T-cell (primary cell): ENCODE measurements at regions not wholly inside any gene's neighbourhood (a gene's known extent, or its start where the extent isn't known, plus 50 kb on each side); places are given as distances from the start of the nearest gene placed in this dataset.

Experiments
- ATAC-seq, 4 experiments: fragments of 200-7000 bp in 3 of 4; fragments of 150-1000 bp in 1 of 4; cut with Tn5 transposase; replicated peaks in 1 of 4; 1 replicate in 3 of 4; 2 replicates in 1 of 4; pipeline ENCODE4 v1.10.0; 2021; ENCODE audit warnings: moderate library complexity in 3 of 4, mild to moderate bottlenecking in 2 of 4, moderate number of reproducible peaks in 1 of 4
- CTCF ChIA-PET, 2 donors: fragments of 300-600 bp; sonication (Branson Sonifier 250); formaldehyde crosslinking; loops; one replicate each; lab custom pipeline; 2022; ENCODE audit warnings: antibody characterized with exemption in 2 of 2; lab: Charles Lee
- POLR2A ChIA-PET, 2 donors: fragments of 300-600 bp; sonication (Branson Sonifier 250); formaldehyde crosslinking; loops; one replicate each; lab custom pipeline; 2022; ENCODE audit warnings: antibody characterized with exemption in 2 of 2; lab: Charles Lee
- DNase-seq, 35 experiments: peaks; one replicate each; pipeline versions ENCODE4 v3.0.0 to v3.0.0-alpha.2; 2013 to 2023
- H3K27ac ChIP-seq: one replicate; pipeline ENCODE4 v1.5.1; 2013; ENCODE audit warnings: low read length
- H3K27me3 ChIP-seq, 2 experiments: replicated peaks in 1 of 2; 1 replicate in 1 of 2; 2 replicates in 1 of 2; pipeline versions ENCODE4 v1.6.1 to v1.7.0; 2013; ENCODE audit warnings: low read length in 1 of 2, mixed read lengths in 1 of 2; ENCODE audit not compliant: control insufficient read depth in 2 of 2, insufficient read depth in 2 of 2; ENCODE audit errors: extremely low read depth in 1 of 2
- H3K36me3 ChIP-seq, 2 donors: 1 replicate in 1 of 2; 2 replicates in 1 of 2; pipeline versions ENCODE4 v1.6.1 to v1.7.0; 2013; ENCODE audit warnings: low read length in 1 of 2; ENCODE audit not compliant: control insufficient read depth in 2 of 2, insufficient read depth in 1 of 2; ENCODE audit errors: extremely low read depth in 1 of 2
- H3K4me1 ChIP-seq, 2 experiments: 1 replicate in 1 of 2; 2 replicates in 1 of 2; pipeline versions ENCODE4 v1.6.1 to v1.7.0; 2013; ENCODE audit warnings: low read length in 2 of 2, mixed read lengths in 1 of 2; ENCODE audit not compliant: insufficient read depth in 2 of 2, control insufficient read depth in 1 of 2; ENCODE audit errors: extremely low read depth in 1 of 2
- H3K4me3 ChIP-seq, 2 donors: 1 replicate in 1 of 2; 2 replicates in 1 of 2; pipeline versions ENCODE4 v1.5.1 to v1.7.0; 2013; ENCODE audit warnings: mild to moderate bottlenecking in 2 of 2, low read length in 1 of 2, moderate library complexity in 1 of 2; ENCODE audit not compliant: control insufficient read depth in 1 of 2; ENCODE audit errors: extremely low read depth in 1 of 2
- H3K9me3 ChIP-seq: 2 replicates; pipeline ENCODE4 v1.7.0; 2013
- H3K27ac Mint-ChIP-seq, 2 donors: one replicate each; pipeline ENCODE4 v1.8.0; 2020 to 2021; ENCODE audit warnings: mild to moderate bottlenecking in 2 of 2, mixed read lengths in 2 of 2
- H3K27me3 Mint-ChIP-seq, 2 donors: one replicate each; pipeline ENCODE4 v1.8.0; 2021 to 2022; ENCODE audit warnings: mixed read lengths in 2 of 2
- H3K36me3 Mint-ChIP-seq: one replicate; pipeline ENCODE4 v1.8.0; 2021; ENCODE audit warnings: mixed read lengths
- H3K4me1 Mint-ChIP-seq, 3 donors: one replicate each; pipeline ENCODE4 v1.8.0; 2020 to 2022; ENCODE audit warnings: mixed read lengths in 3 of 3, mild to moderate bottlenecking in 1 of 3
- H3K4me3 Mint-ChIP-seq, 3 donors: one replicate each; pipeline ENCODE4 v1.8.0; 2020 to 2022; ENCODE audit warnings: mild to moderate bottlenecking in 3 of 3, mixed read lengths in 3 of 3, moderate library complexity in 3 of 3
- H3K9me3 Mint-ChIP-seq, 3 donors: one replicate each; pipeline ENCODE4 v1.8.0; 2020 to 2022; ENCODE audit warnings: mixed read lengths in 3 of 3
- WGBS: methylation state at CpG from one replicate; pipeline ENCODE4 v1.1.5; 2013; ENCODE audit warnings: missing lambda C conversion rate; ENCODE audit not compliant: insufficient coverage; 5-methylcytosine and 5-hydroxymethylcytosine counted together

DNA sequence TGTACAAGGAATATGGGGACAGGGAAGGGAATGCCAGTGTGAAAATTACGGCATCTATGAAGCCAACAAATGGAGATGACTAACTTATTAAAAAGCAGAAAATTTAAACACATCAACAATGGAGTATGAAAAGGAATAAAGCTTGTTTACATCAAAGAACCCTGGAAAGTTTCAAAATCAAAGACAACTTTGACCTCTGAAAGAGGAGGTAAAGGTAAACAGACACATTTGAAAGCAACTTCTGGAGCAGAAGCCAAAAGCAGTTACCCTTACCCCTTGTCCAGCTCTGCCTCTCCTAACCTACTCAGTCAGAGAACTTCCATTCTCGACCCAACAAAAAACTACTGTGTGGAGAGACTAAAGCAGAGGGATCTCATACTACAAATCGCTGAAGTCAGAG, 184.3 kb downstream of the DUSP6 start:
- Mint-ChIP-seq H3K27me3 (no peaks in the 10 kb centered on the region), H3K27ac (no peak overlapping the region), H3K36me3 (no peaks in the 10 kb centered on the region), H3K4me1 (peaks cover 8 to 22% (median 20%) of the 10 kb centered on the region in 3 donors), H3K4me3 (no peak overlapping the region), H3K9me3 (peaks cover 0 to 3% (median 0%) of the 10 kb centered on the region in 3 donors)
- ChIA-PET POLR2A (no interaction called here), CTCF (no interaction called here)
- no CpG with 5 or more reads among the region's 3 CpGs for WGBS
- ATAC-seq (no peak), DNase-seq (no peak)
- H3K9me3 ChIP-seq = no peaks in the 10 kb centered on the region
- H3K27me3 ChIP-seq = no peaks in the 10 kb centered on the region
- H3K4me3 ChIP-seq = no peak overlapping the region
- no peak overlapping the region for H3K27ac ChIP-seq
- peaks cover 0 to 28% of the 10 kb centered on the region in 2 experiments for H3K4me1 ChIP-seq
- H3K36me3 ChIP-seq = no peaks in the 10 kb centered on the region

GRCh38 chr12:89166525-89166934, 185.8 kb downstream of the DUSP6 start:
- no peaks in the 10 kb centered on the region for H3K27me3 ChIP-seq
- no CpG with 5 or more reads among the region's 1 CpG for WGBS
- ChIA-PET POLR2A (no interaction called here), CTCF (no interaction called here)
- peaks cover 0 to 2% (median 0%) of the 10 kb centered on the region in 3 donors for H3K9me3 Mint-ChIP-seq
- H3K4me1 Mint-ChIP-seq = peaks cover 8 to 22% (median 20%) of the 10 kb centered on the region in 3 donors
- H3K27me3 Mint-ChIP-seq = no peaks in the 10 kb centered on the region
- peaks cover 0 to 33% of the 10 kb centered on the region in 2 experiments for H3K4me1 ChIP-seq
- no peak overlapping the region for H3K27ac Mint-ChIP-seq
- ATAC-seq (peak in 2 of 4 experiments; percentile 4 to 24), DNase-seq (peak in 1 of 35 experiments; percentile 9)
- no peak overlapping the region for H3K4me3 ChIP-seq
- H3K27ac ChIP-seq = no peak overlapping the region
- H3K36me3 Mint-ChIP-seq = no peaks in the 10 kb centered on the region
- no peak overlapping the region for H3K4me3 Mint-ChIP-seq
- H3K36me3 ChIP-seq = no peaks in the 10 kb centered on the region
- no peaks in the 10 kb centered on the region for H3K9me3 ChIP-seq

- DNase-seq (no peak), ATAC-seq (no peak)
- no CpG with 5 or more reads among the region's 1 CpG for WGBS
- ChIA-PET CTCF (no interaction called here), POLR2A (no interaction called here)
- H3K36me3 ChIP-seq = no peaks in the 10 kb centered on the region
- peaks cover 0 to 33% of the 10 kb centered on the region in 2 experiments for H3K4me1 ChIP-seq
- no peak overlapping the region for H3K4me3 ChIP-seq
- Mint-ChIP-seq H3K27ac (no peak overlapping the region), H3K27me3 (no peaks in the 10 kb centered on the region), H3K36me3 (no peaks in the 10 kb centered on the region), H3K4me1 (peaks cover 8 to 22% (median 20%) of the 10 kb centered on the region in 3 donors), H3K9me3 (no peaks in the 10 kb centered on the region), H3K4me3 (no peak overlapping the region)
- no peaks in the 10 kb centered on the region for H3K9me3 ChIP-seq
- H3K27me3 ChIP-seq = no peaks in the 10 kb centered on the region
- H3K27ac ChIP-seq = no peak overlapping the region
Observed at GRCh38 chr12:89166121-89166520, 186.2 kb downstream of the DUSP6 start.

- Histone ChIP-seq H3K4me3 (no peak overlapping the region), H3K4me1 (peaks cover 0 to 33% of the 10 kb centered on the region in 2 experiments), H3K36me3 (no peaks in the 10 kb centered on the region), H3K27ac (no peak overlapping the region), H3K9me3 (no peaks in the 10 kb centered on the region), H3K27me3 (no peaks in the 10 kb centered on the region)
- H3K4me1 Mint-ChIP-seq = peaks cover 8 to 22% (median 20%) of the 10 kb centered on the region in 3 donors
- no peak overlapping the region for H3K4me3 Mint-ChIP-seq
- CTCF ChIA-PET = no interaction called here
- H3K36me3 Mint-ChIP-seq = no peaks in the 10 kb centered on the region
- ATAC-seq = no peak
- POLR2A ChIA-PET = no interaction called here
- H3K27me3 Mint-ChIP-seq = no peaks in the 10 kb centered on the region
- H3K9me3 Mint-ChIP-seq = no peaks in the 10 kb centered on the region
- no peak for DNase-seq
- no peak overlapping the region for H3K27ac Mint-ChIP-seq
Observed at GRCh38 chr12:89165703-89166102, 186.6 kb downstream of the DUSP6 start.

DNA sequence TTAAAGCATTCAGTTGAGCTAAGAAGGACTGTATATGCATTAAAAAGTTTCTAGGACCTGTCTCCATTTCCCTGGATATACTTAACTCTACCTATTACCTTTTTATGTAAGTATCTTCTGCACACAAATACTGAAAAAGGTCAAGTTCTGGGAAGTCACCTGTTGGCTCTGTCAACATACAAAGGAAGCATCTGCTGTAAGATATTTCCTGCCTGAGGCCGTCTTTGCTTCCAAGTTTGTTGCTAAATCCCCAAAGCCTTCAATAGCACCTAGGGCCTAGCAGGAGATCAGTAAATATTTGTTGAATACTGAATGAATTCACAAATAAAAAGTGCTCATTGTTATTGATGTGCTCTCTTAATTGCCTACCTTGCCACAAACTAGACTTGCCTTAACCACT, 188.4 kb downstream of the DUSP6 start:
- no peak for DNase-seq
- Histone ChIP-seq H3K27me3 (no peaks in the 10 kb centered on the region), H3K4me3 (no peak overlapping the region), H3K9me3 (no peaks in the 10 kb centered on the region), H3K27ac (no peak overlapping the region), H3K4me1 (peaks cover 0 to 33% of the 10 kb centered on the region in 2 experiments), H3K36me3 (no peaks in the 10 kb centered on the region)
- Mint-ChIP-seq H3K4me1 (peaks cover 8 to 22% (median 20%) of the 10 kb centered on the region in 3 donors), H3K27ac (no peak overlapping the region), H3K9me3 (no peaks in the 10 kb centered on the region), H3K36me3 (no peaks in the 10 kb centered on the region), H3K27me3 (no peaks in the 10 kb centered on the region), H3K4me3 (no peak overlapping the region)
- ChIA-PET POLR2A (no interaction called here), CTCF (no interaction called here)
- WGBS = no CpG with 5 or more reads among the region's 1 CpG
- ATAC-seq = no peak

DNA sequence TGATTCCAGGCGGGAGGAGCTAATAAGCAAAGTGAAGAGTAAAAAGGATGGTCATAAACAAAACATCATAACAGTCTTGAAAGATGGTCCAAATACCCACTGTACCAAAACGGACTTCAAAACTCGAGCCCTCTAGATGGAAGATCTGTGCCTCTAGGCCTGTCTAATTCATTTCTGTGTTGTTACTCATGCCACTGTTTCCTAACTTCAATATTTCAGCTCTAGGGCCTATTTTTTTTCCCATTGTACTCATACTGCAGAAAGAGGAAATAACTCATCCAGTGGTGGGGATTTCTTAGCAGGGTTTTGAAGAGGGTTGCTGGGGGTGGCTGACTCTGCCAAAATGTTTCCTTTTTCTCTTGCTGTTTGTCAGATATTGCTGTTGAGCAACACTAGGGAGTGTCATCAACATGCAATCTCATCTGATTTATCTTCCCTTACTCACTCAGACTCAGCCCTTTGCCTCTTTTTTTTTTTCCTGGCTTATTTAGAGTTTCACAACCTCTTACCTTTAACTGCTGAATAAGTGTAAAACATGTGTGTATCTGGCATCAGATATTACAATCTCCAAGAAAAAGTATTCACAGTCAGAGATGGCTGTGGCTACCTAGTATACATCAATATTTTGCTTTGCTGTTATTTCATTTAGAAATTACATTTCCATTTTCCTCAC, 189.6 kb downstream of the DUSP6 start:
- no peaks in the 10 kb centered on the region for H3K27me3 ChIP-seq
- Mint-ChIP-seq H3K27me3 (no peaks in the 10 kb centered on the region), H3K36me3 (no peaks in the 10 kb centered on the region), H3K4me1 (peaks cover 8 to 19% (median 18%) of the 10 kb centered on the region in 3 donors), H3K4me3 (no peak overlapping the region), H3K9me3 (no peaks in the 10 kb centered on the region), H3K27ac (no peak overlapping the region)
- H3K9me3 ChIP-seq = no peaks in the 10 kb centered on the region
- no CpG with 5 or more reads among the region's 3 CpGs for WGBS
- no peaks in the 10 kb centered on the region for H3K36me3 ChIP-seq
- DNase-seq (peak in 6 of 35 experiments; percentile 2 to 46 (median 10)), ATAC-seq (peak in 1 of 4 experiments; percentile 65)
- no peak overlapping the region for H3K27ac ChIP-seq
- ChIA-PET POLR2A (no interaction called here), CTCF (interaction anchor here in 1 of 2 donors (0.9 kb wide), 1 partner anchor 299 kb away, joined by 5 read pairs; no protein-coding TSS in a partner anchor)
- H3K4me3 ChIP-seq = no peak overlapping the region
- peaks cover 0 to 33% of the 10 kb centered on the region in 2 experiments for H3K4me1 ChIP-seq
